CD14-positive monocyte (primary cell): ENCODE measurements at regions not wholly inside any gene's neighbourhood (a gene's known extent, or its start where the extent isn't known, plus 50 kb on each side); places are given as distances from the start of the nearest gene placed in this dataset.
"Not testable (repeated sequence)": the region's sequence is repeated elsewhere in the genome, so short reads cannot be mapped to it uniquely, and the experiment has no call there.

Experiments
- DNase-seq, 3 donors: peaks; one replicate each; pipeline ENCODE4 v3.0.0-alpha.2; 2011 to 2022
- H2AFZ ChIP-seq: 2 replicates; pipeline ENCODE4 v1.6.0; 2012; ENCODE audit warnings: mild to moderate bottlenecking, low read depth, low read length, inconsistent platforms; ENCODE audit not compliant: insufficient read depth, poor library complexity, severe bottlenecking
- H3K27ac ChIP-seq, 2 donors: 1 replicate in 1 of 2; 2 replicates in 1 of 2; pipeline ENCODE4 v1.5.1; 2012 to 2013; ENCODE audit warnings: low read length in 2 of 2, control low read depth in 1 of 2, inconsistent platforms in 1 of 2, low read depth in 1 of 2, mild to moderate bottlenecking in 1 of 2
- H3K27me3 ChIP-seq, 2 donors: one replicate each; pipeline versions ENCODE4 v1.6.0 to v1.6.1; 2011 to 2013; ENCODE audit warnings: low read length in 2 of 2; ENCODE audit not compliant: control insufficient read depth in 2 of 2, insufficient read depth in 2 of 2
- H3K36me3 ChIP-seq, 2 donors: replicated peaks in 1 of 2; 1 replicate in 1 of 2; 2 replicates in 1 of 2; pipeline versions ENCODE4 v1.5.1 to v1.6.1; 2012 to 2013; ENCODE audit warnings: low read length in 2 of 2, control low read depth in 1 of 2, inconsistent platforms in 1 of 2, mild to moderate bottlenecking in 1 of 2; ENCODE audit not compliant: insufficient read depth in 2 of 2, control insufficient read depth in 1 of 2
- H3K4me1 ChIP-seq, 2 donors: 1 replicate in 1 of 2; 2 replicates in 1 of 2; pipeline versions ENCODE4 v1.5.1 to v1.6.1; 2012 to 2013; ENCODE audit warnings: low read length in 2 of 2, control low read depth in 1 of 2, inconsistent platforms in 1 of 2, mild to moderate bottlenecking in 1 of 2, moderate library complexity in 1 of 2; ENCODE audit not compliant: insufficient read depth in 2 of 2, control insufficient read depth in 1 of 2
- H3K4me2 ChIP-seq: replicated peaks from 2 replicates; pipeline ENCODE3; 2012; ENCODE audit warnings: low read length, moderate library complexity, mild to moderate bottlenecking; ENCODE audit not compliant: poor library complexity, severe bottlenecking; ENCODE audit errors: extremely low read depth
- H3K4me3 ChIP-seq, 3 experiments: fragments of 200-600 bp in 1 of 3; sonication (generic) in 1 of 3; replicated peaks in 1 of 3; 1 replicate in 2 of 3; 2 replicates in 1 of 3; pipeline ENCODE4 v1.5.1; 2011 to 2013; ENCODE audit warnings: low read length in 3 of 3, mild to moderate bottlenecking in 3 of 3, control low read depth in 2 of 3, low read depth in 2 of 3, inconsistent platforms in 1 of 3, moderate library complexity in 1 of 3
- H3K79me2 ChIP-seq: 2 replicates; pipeline ENCODE4 v1.6.0; 2012; ENCODE audit warnings: mild to moderate bottlenecking, control low read depth, inconsistent platforms, low read length, moderate library complexity; ENCODE audit not compliant: insufficient read depth
- H3K9ac ChIP-seq: 2 replicates; pipeline ENCODE4 v1.6.0; 2017; ENCODE audit warnings: low read length, mild to moderate bottlenecking; ENCODE audit not compliant: insufficient read depth, poor library complexity, severe bottlenecking
- H3K9me3 ChIP-seq, 2 donors: replicated peaks in 1 of 2; 1 replicate in 1 of 2; 2 replicates in 1 of 2; pipeline versions ENCODE4 v1.5.1 to v1.6.1; 2012 to 2013; ENCODE audit warnings: low read length in 2 of 2, control low read depth in 1 of 2; ENCODE audit not compliant: control insufficient read depth in 1 of 2, insufficient read depth in 1 of 2
- H4K20me1 ChIP-seq: 2 replicates; pipeline ENCODE4 v1.6.0; 2012; ENCODE audit warnings: mild to moderate bottlenecking, low read length, control low read depth, moderate library complexity; ENCODE audit not compliant: insufficient read depth
- H3K27ac Mint-ChIP-seq, 7 donors: one replicate each; pipeline ENCODE4 v1.8.0; 2020; ENCODE audit warnings: mild to moderate bottlenecking in 7 of 7, mixed read lengths in 7 of 7, moderate library complexity in 6 of 7, inconsistent platforms in 2 of 7
- H3K27me3 Mint-ChIP-seq, 3 donors: one replicate each; pipeline ENCODE4 v1.8.0; 2021 to 2022; ENCODE audit warnings: low read depth in 3 of 3, mild to moderate bottlenecking in 3 of 3, mixed read lengths in 3 of 3, moderate library complexity in 3 of 3, inconsistent platforms in 1 of 3
- H3K36me3 Mint-ChIP-seq, 2 donors: one replicate each; pipeline ENCODE4 v1.8.0; 2020; ENCODE audit warnings: mixed read lengths in 2 of 2, inconsistent platforms in 1 of 2, mild to moderate bottlenecking in 1 of 2
- H3K4me1 Mint-ChIP-seq: one replicate; pipeline ENCODE4 v1.8.0; 2020; ENCODE audit warnings: mild to moderate bottlenecking, mixed read lengths
- H3K4me3 Mint-ChIP-seq, 2 donors: one replicate each; pipeline ENCODE4 v1.8.0; 2020; ENCODE audit warnings: mild to moderate bottlenecking in 2 of 2, mixed read lengths in 2 of 2, moderate library complexity in 1 of 2
- H3K9me3 Mint-ChIP-seq, 7 donors: one replicate each; pipeline ENCODE4 v1.8.0; 2020 to 2022; ENCODE audit warnings: mixed read lengths in 7 of 7, mild to moderate bottlenecking in 6 of 7, moderate library complexity in 6 of 7, inconsistent platforms in 2 of 7
- WGBS: methylation state at CpG from one replicate; pipeline ENCODE4 v1.1.5; 2013; ENCODE audit warnings: missing lambda C conversion rate; ENCODE audit not compliant: insufficient coverage; 5-methylcytosine and 5-hydroxymethylcytosine counted together
- intact Hi-C, 2 donors: fragments of 100-400 bp; cut with micrococcal nuclease; formaldehyde crosslinking; loops; one replicate each; pipeline versions ENCODE4 v1.15.0 to v1.15.1; 2023
- TF ChIP-seq, protein P1 (sequence below): fragments of 200-600 bp; IDR thresholded peaks from one replicate; pipeline ENCODE4 v1.8.0; 2022; ENCODE audit warnings: antibody characterized with exemption, mild to moderate bottlenecking

GRCh38 chr6:48535582-48536009 is 424.6 kb upstream of the PTCHD4 start:
- H3K4me3 ChIP-seq, result no peak overlapping the region
- H4K20me1 ChIP-seq, result no peaks in the 10 kb centered on the region
- Mint-ChIP-seq H3K4me1 (peaks cover 4% of the 10 kb centered on the region), H3K27ac (no peak overlapping the region), H3K4me3 (peak overlapping the region in 1 of 2 donors; percentile 17), H3K36me3 (no peaks in the 10 kb centered on the region), H3K27me3 (peaks cover 0 to 10% (median 2%) of the 10 kb centered on the region in 3 donors), H3K9me3 (peaks cover 0 to 4% (median 0%) of the 10 kb centered on the region in 7 donors)
- no peak overlapping the region for H2AFZ ChIP-seq
- H3K9me3 ChIP-seq, result no peaks in the 10 kb centered on the region
- no peak overlapping the region for H3K27ac ChIP-seq
- intact Hi-C loops, result no loop called here
- TF ChIP-seq, protein P1, sequence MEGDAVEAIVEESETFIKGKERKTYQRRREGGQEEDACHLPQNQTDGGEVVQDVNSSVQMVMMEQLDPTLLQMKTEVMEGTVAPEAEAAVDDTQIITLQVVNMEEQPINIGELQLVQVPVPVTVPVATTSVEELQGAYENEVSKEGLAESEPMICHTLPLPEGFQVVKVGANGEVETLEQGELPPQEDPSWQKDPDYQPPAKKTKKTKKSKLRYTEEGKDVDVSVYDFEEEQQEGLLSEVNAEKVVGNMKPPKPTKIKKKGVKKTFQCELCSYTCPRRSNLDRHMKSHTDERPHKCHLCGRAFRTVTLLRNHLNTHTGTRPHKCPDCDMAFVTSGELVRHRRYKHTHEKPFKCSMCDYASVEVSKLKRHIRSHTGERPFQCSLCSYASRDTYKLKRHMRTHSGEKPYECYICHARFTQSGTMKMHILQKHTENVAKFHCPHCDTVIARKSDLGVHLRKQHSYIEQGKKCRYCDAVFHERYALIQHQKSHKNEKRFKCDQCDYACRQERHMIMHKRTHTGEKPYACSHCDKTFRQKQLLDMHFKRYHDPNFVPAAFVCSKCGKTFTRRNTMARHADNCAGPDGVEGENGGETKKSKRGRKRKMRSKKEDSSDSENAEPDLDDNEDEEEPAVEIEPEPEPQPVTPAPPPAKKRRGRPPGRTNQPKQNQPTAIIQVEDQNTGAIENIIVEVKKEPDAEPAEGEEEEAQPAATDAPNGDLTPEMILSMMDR, result no peak
- peaks cover 0 to 3% of the 10 kb centered on the region in 2 donors for H3K4me1 ChIP-seq
- no peaks in the 10 kb centered on the region for H3K79me2 ChIP-seq
- peaks cover 4 to 13% of the 10 kb centered on the region in 2 donors for H3K27me3 ChIP-seq
- DNase-seq, result no peak
- no peaks in the 10 kb centered on the region for H3K36me3 ChIP-seq
- H3K9ac ChIP-seq, result no peak overlapping the region
- WGBS, result 0% methylated on average over 1 of the region's 1 CpG
- H3K4me2 ChIP-seq, result no peak overlapping the region

DNA sequence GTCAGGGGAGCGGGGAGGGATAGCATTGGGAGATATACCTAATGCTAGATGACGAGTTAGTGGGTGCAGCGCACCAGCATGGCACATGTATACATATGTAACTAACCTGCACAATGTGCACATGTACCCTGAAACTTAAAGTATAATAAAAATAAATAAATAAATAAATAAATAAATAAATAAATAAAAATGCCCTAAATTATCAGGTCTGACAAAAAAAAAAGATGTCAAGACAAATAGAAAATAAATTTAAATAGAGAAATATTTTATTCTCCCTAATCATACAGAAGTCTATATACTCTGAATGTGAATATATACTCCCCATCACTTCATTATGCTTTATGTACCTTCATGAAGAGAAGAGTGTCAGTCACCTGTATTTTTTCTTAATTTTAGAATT is 420.0 kb upstream of the PTCHD4 start:
- H3K4me3 ChIP-seq, H3K36me3 Mint-ChIP-seq, H3K27me3 ChIP-seq, DNase-seq, H3K9me3 ChIP-seq, H3K9ac ChIP-seq, H3K4me2 ChIP-seq, H3K4me1 Mint-ChIP-seq, intact Hi-C loops, H2AFZ ChIP-seq, H3K4me1 ChIP-seq, H3K27ac Mint-ChIP-seq, H3K27ac ChIP-seq, H3K9me3 Mint-ChIP-seq, H3K36me3 ChIP-seq, H4K20me1 ChIP-seq, H3K79me2 ChIP-seq, H3K4me3 Mint-ChIP-seq, H3K27me3 Mint-ChIP-seq: not testable (repeated sequence)
- no CpG with 5 or more reads among the region's 3 CpGs for WGBS
